Right kidney (tissue), 1 donor: ENCODE measurements at regions not wholly inside any gene's neighbourhood (a gene's known extent, or its start where the extent isn't known, plus 50 kb on each side); places are given as distances from the start of the nearest gene placed in this dataset.

Experiments used
- DNase-seq: peaks from one replicate; pipeline ENCODE4 v3.0.0-alpha.2; 2016

GRCh38 chr10:133035952-133036351 lies 51.8 kb upstream of the ADGRA1 start:
- no peak for DNase-seq

- no peak for DNase-seq
These were observed 53.0 kb upstream of the ADGRA1 start for GRCh38 chr10:133034762-133035161.

- DNase-seq: no peak
These were observed 53.6 kb upstream of the ADGRA1 start for GRCh38 chr10:133034092-133034491.

- no peak for DNase-seq
These were observed 54.0 kb upstream of the ADGRA1 start for GRCh38 chr10:133033742-133034048.

- no peak for DNase-seq
These were observed 54.6 kb upstream of the ADGRA1 start for GRCh38 chr10:133032976-133033741.

- DNase-seq: no peak
These were observed 55.5 kb upstream of the ADGRA1 start for GRCh38 chr10:133032231-133032630.

- DNase-seq: no peak
These were observed 56.1 kb upstream of the ADGRA1 start for GRCh38 chr10:133031541-133032125.

- no peak for DNase-seq
These were observed 56.9 kb upstream of the ADGRA1 start for GRCh38 chr10:133030781-133031180.

GRCh38 chr10:133030126-133030525 lies 57.6 kb upstream of the ADGRA1 start:
- DNase-seq: no peak

GRCh38 chr10:133028956-133029355 lies 58.8 kb upstream of the ADGRA1 start:
- DNase-seq: no peak

GRCh38 chr10:133028158-133028557 lies 59.6 kb upstream of the ADGRA1 start:
- DNase-seq: no peak

- no peak for DNase-seq
These were observed 60.2 kb upstream of the ADGRA1 start for GRCh38 chr10:133027482-133027881.

GRCh38 chr10:133026726-133027395 lies 60.9 kb upstream of the ADGRA1 start:
- no peak for DNase-seq

GRCh38 chr10:133026171-133026570 lies 61.6 kb upstream of the ADGRA1 start:
- no peak for DNase-seq

GRCh38 chr10:133025558-133026090 lies 62.1 kb upstream of the ADGRA1 start:
- DNase-seq: no peak

GRCh38 chr10:133024704-133025557 lies 62.8 kb upstream of the ADGRA1 start:
- DNase-seq: no peak

- DNase-seq: no peak
These were observed 64.4 kb upstream of the ADGRA1 start for GRCh38 chr10:133023216-133023843.

GRCh38 chr10:133022776-133023100 lies 65.0 kb upstream of the ADGRA1 start:
- peak; percentile 64 for DNase-seq

GRCh38 chr10:133021963-133022775 lies 65.6 kb upstream of the ADGRA1 start:
- DNase-seq: peak; percentile 63

GRCh38 chr10:133021116-133021962 lies 66.4 kb upstream of the ADGRA1 start:
- DNase-seq: no peak
